ENCODE measurements at regions not wholly inside any gene's neighbourhood (a gene's known extent, or its start where the extent isn't known, plus 50 kb on each side); places are given as distances from the start of the nearest gene placed in this dataset.

GRCh38 chr22:47297261-47298016 is 535.0 kb downstream of the TBC1D22A start:
- no peak for DNase-seq (ENCODE audit: low spot score)
- no peak for ATAC-seq (ENCODE audit: low FRiP score)
- no peak for TF ChIP-seq CTCF (IDR thresholded peaks at IDR 0.05)

GRCh38 chr22:47296405-47297260 is 534.2 kb downstream of the TBC1D22A start:
- DNase-seq (ENCODE audit: low spot score) = no peak
- TF ChIP-seq CTCF (IDR thresholded peaks at IDR 0.05) = no peak
- ATAC-seq (ENCODE audit: low FRiP score) = no peak

GRCh38 chr22:47295982-47296381 is 533.5 kb downstream of the TBC1D22A start:
- no peak for ATAC-seq (ENCODE audit: low FRiP score)

GRCh38 chr22:47295226-47295901 is 532.9 kb downstream of the TBC1D22A start:
- ATAC-seq (ENCODE audit: low FRiP score) = no peak
- no peak for DNase-seq (ENCODE audit: low spot score)
- no peak for TF ChIP-seq CTCF (IDR thresholded peaks at IDR 0.05)

More at GRCh38 chr22:47295982-47296381, 533.5 kb downstream of the TBC1D22A start:
- DNase-seq (ENCODE audit: low spot score) = no peak
- TF ChIP-seq CTCF (IDR thresholded peaks at IDR 0.05) = no peak

GRCh38 chr22:47294576-47294975 is 532.1 kb downstream of the TBC1D22A start:
- no peak for DNase-seq (ENCODE audit: low spot score)
- no peak for TF ChIP-seq CTCF (IDR thresholded peaks at IDR 0.05)
- no peak for ATAC-seq (ENCODE audit: low FRiP score)

- TF ChIP-seq CTCF (IDR thresholded peaks at IDR 0.05) = no peak
- no peak for DNase-seq (ENCODE audit: low spot score)
These were observed 531.7 kb downstream of the TBC1D22A start for GRCh38 chr22:47294222-47294532.

More at GRCh38 chr22:47294222-47294532, 531.7 kb downstream of the TBC1D22A start:
- no peak for ATAC-seq (ENCODE audit: low FRiP score)

All from omental fat pad (tissue), 3 donors.